HG03103 (cell line): ENCODE measurements at regions not wholly inside any gene's neighbourhood (a gene's known extent, or its start where the extent isn't known, plus 50 kb on each side); places are given as distances from the start of the nearest gene placed in this dataset.

ENCODE experiments used
- ATAC-seq: cut with Tn5 transposase; IDR thresholded peaks from one replicate; pipeline ENCODE4 v1.9.1; 2021; ENCODE audit warnings: low read depth; ENCODE audit not compliant: unreplicated experiment

- ATAC-seq, result no peak
Observed at GRCh38 chr7:25762511-25763462, 389.2 kb upstream of the NFE2L3 start.

- ATAC-seq, result no peak
Observed at GRCh38 chr7:25763463-25763860, 388.5 kb upstream of the NFE2L3 start.

GRCh38 chr7:25765110-25765655 lies 386.8 kb upstream of the NFE2L3 start:
- no peak for ATAC-seq

- no peak for ATAC-seq
Observed at GRCh38 chr7:25770235-25770634, 381.8 kb upstream of the NFE2L3 start.

- no peak for ATAC-seq
Observed at GRCh38 chr7:25770670-25771069, 381.3 kb upstream of the NFE2L3 start.

GRCh38 chr7:25771491-25771890 lies 380.5 kb upstream of the NFE2L3 start:
- ATAC-seq, result no peak

GRCh38 chr7:25772802-25773201 lies 379.2 kb upstream of the NFE2L3 start:
- no peak for ATAC-seq

GRCh38 chr7:25774675-25775074 lies 377.3 kb upstream of the NFE2L3 start:
- no peak for ATAC-seq

GRCh38 chr7:25775570-25775969 lies 376.4 kb upstream of the NFE2L3 start:
- no peak for ATAC-seq

GRCh38 chr7:25775999-25776743 lies 375.8 kb upstream of the NFE2L3 start:
- ATAC-seq, result no peak

- no peak for ATAC-seq
Observed at GRCh38 chr7:25776744-25777123, 375.3 kb upstream of the NFE2L3 start.

- ATAC-seq, result no peak
Observed at GRCh38 chr7:25777969-25778708, 373.9 kb upstream of the NFE2L3 start.

GRCh38 chr7:25779002-25779546 lies 372.9 kb upstream of the NFE2L3 start:
- ATAC-seq, result no peak

GRCh38 chr7:25780904-25781303 lies 371.1 kb upstream of the NFE2L3 start:
- ATAC-seq, result no peak

GRCh38 chr7:25781704-25782103 lies 370.3 kb upstream of the NFE2L3 start:
- no peak for ATAC-seq

GRCh38 chr7:25786936-25787335 lies 365.1 kb upstream of the NFE2L3 start:
- ATAC-seq, result no peak

- no peak for ATAC-seq
Observed at GRCh38 chr7:25787336-25787735, 364.7 kb upstream of the NFE2L3 start.

- no peak for ATAC-seq
Observed at GRCh38 chr7:25788371-25788770, 363.6 kb upstream of the NFE2L3 start.

GRCh38 chr7:25788961-25789620 lies 362.9 kb upstream of the NFE2L3 start:
- ATAC-seq, result no peak
